IPS-18c (cell line): ENCODE measurements at regions not wholly inside any gene's neighbourhood (a gene's known extent, or its start where the extent isn't known, plus 50 kb on each side); places are given as distances from the start of the nearest gene placed in this dataset.

Experiments
- H3K4me3 ChIP-seq: 2 replicates; pipeline ENCODE4 v1.7.0; 2013; ENCODE audit warnings: low read depth, mild to moderate bottlenecking, low read length, moderate library complexity; ENCODE audit not compliant: insufficient read depth
- H3K9me3 ChIP-seq: one replicate; pipeline ENCODE4 v1.6.1; 2013; ENCODE audit warnings: mild to moderate bottlenecking, low read length, moderate library complexity; ENCODE audit not compliant: control insufficient read depth, insufficient read depth

- no peak overlapping the region for H3K4me3 ChIP-seq
- H3K9me3 ChIP-seq = no peaks in the 10 kb centered on the region
These were observed 464.0 kb upstream of the ZNF608 start for GRCh38 chr5:125210242-125210947.

GRCh38 chr5:125214080-125214479 is 467.6 kb upstream of the ZNF608 start:
- Histone ChIP-seq H3K9me3 (no peaks in the 10 kb centered on the region), H3K4me3 (no peak overlapping the region)

GRCh38 chr5:125215593-125215992 is 469.2 kb upstream of the ZNF608 start:
- Histone ChIP-seq H3K4me3 (no peak overlapping the region), H3K9me3 (no peaks in the 10 kb centered on the region)

DNA sequence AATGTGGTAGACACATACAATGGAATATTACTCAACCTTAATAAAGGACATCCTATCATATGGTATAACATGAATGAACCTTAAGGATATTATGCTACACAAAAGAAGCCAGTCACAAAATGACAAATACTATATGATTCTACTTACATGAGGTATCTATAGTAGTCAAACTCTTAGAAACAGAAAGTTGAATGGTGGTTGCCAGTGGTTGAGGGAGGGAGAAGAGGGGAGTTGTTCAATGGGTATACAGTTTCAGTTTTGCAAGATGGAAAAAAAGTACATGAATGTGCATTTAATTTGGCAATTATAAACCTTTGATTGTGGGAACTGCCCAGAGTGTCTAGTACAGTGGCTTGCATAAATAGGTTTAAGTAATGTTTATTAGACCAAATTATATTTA is 473.3 kb upstream of the ZNF608 start:
- H3K9me3 ChIP-seq = no peaks in the 10 kb centered on the region
- no peak overlapping the region for H3K4me3 ChIP-seq

- H3K9me3 ChIP-seq = no peaks in the 10 kb centered on the region
- no peak overlapping the region for H3K4me3 ChIP-seq
These were observed 473.8 kb upstream of the ZNF608 start for GRCh38 chr5:125220284-125220683.

- Histone ChIP-seq H3K4me3 (no peak overlapping the region), H3K9me3 (no peaks in the 10 kb centered on the region)
These were observed 476.3 kb upstream of the ZNF608 start for GRCh38 chr5:125222597-125223240.

DNA sequence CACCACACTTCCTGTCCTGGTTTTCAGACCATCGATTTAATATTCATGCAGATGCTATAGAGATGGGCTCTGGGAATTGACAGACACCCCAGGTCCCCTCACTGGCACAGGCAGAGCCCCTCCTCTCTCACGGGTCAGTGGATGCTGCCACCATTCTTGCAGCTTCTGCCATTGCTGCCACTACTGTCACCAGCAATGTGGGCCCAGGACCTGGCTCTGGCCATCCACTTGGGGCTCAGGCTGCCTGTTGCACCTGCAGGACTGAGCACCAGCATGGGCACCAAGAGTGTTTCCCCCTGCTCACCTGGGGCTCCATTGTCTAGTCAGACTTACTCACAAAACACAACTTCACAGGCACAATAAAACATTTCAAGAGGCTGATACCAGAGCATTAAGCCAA is 479.0 kb upstream of the ZNF608 start:
- no peaks in the 10 kb centered on the region for H3K9me3 ChIP-seq

DNA sequence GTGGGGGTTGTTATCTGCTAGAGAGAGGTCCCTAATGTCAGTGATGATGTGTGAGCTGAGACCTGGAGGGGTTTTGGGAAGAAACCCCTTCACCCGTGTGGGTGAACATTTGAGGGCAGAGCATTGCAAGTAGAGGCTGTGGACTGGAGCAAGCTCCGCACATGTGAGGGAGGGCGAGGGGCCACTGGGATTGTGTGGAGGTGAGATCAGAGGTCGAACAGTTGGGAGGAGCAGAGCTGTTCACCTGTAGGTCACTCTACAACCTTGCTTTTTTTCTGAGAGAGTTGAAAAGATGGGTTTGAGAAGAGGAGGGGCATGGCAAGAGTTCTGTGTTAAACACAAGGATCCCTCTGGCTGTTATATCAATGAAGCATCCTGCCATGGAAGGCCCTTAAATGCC is 480.4 kb upstream of the ZNF608 start:
- no peaks in the 10 kb centered on the region for H3K9me3 ChIP-seq
- H3K4me3 ChIP-seq = no peak overlapping the region; the same call in 1 of the 2 replicates

More for the DNA sequence above, 479.0 kb upstream of the ZNF608 start:
- H3K4me3 ChIP-seq = no peak overlapping the region

DNA sequence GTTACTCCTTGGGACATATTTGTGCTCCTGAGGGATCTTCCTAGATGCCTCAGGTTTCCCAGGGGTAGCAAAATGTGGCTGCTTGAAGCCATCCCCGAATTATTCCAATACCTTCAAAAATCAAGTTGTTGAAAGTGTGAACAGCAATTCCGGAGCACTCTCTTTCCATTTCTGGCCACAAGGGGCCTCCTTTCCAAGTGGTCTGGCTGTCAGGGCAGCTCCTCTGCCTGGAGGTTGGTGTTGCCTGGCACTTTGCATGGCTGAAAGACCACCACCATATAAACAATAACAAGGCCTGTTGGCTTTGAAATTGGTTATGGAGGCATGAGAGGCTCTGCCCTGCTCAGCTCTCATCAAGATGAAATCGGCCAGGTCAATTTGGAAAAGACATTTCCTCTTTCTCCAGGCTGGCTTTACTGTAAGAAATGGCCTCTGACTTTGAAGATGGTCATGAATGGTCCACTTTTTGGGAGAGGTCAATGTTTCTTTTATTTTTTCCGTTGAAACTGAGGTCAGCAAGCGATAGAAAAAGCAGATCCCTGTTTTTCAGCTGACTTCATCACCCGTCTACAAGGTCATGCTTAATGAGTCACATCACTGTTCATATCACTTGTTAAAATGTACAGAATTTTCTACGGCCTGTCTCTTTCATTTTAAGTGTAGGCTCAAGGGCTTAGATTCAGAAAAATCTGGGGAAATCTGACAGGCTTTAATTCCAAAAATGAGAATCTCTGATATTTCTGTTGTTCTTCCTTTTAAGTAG is 481.1 kb upstream of the ZNF608 start:
- no peak overlapping the region for H3K4me3 ChIP-seq
- no peaks in the 10 kb centered on the region for H3K9me3 ChIP-seq

DNA sequence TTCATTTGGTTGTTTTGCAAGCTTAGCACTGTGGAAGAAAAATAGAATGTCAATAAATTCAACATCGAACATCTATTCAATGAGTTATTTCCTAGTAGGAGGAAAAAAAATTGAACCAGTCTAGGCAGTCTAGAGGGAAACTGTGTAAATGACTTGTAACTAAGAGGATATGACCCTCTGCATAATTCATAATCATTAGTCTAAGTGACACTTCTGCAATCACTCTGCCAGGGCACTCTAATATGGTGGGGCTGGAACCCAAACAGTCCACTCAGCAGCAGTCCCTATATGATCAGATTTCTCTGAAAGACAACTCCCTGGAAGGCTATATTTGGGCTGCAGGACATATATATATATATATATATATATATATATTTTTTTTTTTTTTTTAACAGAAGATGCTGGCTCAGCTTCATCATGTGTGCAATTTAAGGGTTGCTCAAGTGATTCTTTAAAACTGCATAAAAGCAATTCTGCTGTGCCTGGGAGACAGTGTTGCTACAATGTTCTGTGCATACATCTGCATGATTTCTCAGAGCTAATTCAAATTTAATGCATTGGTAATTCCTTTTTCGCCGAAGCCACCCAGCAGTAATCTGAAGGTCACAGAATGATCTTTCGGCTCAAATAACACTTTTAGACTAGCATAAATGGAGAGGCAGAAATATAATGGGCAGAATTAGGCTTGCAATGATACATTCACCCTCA is 482.1 kb upstream of the ZNF608 start:
- H3K9me3 ChIP-seq = no peaks in the 10 kb centered on the region

DNA sequence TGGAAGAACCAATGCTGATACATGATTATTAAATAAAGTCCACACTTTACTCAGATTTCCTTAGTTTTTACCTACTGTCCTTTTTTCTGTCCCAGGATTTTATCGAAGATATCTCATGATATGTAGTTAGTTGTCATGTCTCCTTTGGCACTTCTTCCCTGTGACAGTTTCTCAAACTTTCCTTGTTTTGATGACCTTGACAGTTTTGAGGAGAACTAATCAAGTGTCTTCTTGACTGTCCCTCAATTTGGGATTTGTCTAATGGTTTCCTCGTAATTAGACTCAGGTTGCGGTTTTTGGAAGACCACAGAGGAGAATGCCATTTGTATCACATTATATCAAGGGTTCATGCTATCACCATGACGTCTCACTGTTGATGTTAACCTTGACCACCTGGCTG is 483.1 kb upstream of the ZNF608 start:
- H3K9me3 ChIP-seq = no peaks in the 10 kb centered on the region
- H3K4me3 ChIP-seq = no peak overlapping the region

More for the DNA sequence above, 482.1 kb upstream of the ZNF608 start:
- H3K4me3 ChIP-seq = no peak overlapping the region

GRCh38 chr5:125232779-125233230 is 486.4 kb upstream of the ZNF608 start:
- H3K4me3 ChIP-seq = no peak overlapping the region
- H3K9me3 ChIP-seq = no peaks in the 10 kb centered on the region

DNA sequence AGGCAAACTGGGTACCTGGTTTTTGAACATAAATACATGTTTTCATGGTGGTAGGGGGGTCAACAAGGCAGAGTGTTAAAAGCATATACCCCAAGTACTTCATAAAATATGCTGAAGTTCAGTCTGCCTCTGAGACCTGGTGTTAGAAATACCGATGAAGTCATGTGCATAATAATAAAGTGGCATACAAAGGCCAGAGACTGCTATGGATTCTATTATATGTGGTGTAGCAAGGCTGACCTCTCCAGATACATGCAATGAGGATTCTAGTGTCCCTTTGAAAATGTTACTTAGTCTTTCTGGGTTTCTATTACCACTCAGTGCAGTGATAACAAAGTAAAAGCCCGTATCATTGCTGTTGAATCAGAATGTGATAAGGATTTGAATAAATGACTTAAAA is 487.5 kb upstream of the ZNF608 start:
- Histone ChIP-seq H3K4me3 (no peak overlapping the region), H3K9me3 (no peaks in the 10 kb centered on the region)

DNA sequence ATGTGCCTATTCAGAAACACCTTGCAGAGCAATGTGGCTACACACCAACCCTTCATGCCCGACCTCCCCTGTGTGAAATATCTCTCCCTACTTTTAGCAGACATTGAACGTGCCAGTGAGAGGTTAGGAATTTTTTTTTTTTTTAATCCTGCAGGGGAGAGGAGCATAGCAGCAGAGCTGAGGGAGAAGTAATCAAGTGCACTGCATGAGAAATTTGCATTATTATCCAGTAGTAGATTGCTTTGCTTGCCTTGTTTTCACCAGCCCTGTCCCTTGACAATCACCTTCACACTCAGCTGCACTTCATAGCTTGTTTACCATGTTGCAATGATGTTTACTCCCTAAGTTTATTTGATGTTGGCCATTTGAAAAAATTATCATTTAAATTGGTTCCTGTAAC is 489.6 kb upstream of the ZNF608 start:
- Histone ChIP-seq H3K4me3 (no peak overlapping the region), H3K9me3 (no peaks in the 10 kb centered on the region)

DNA sequence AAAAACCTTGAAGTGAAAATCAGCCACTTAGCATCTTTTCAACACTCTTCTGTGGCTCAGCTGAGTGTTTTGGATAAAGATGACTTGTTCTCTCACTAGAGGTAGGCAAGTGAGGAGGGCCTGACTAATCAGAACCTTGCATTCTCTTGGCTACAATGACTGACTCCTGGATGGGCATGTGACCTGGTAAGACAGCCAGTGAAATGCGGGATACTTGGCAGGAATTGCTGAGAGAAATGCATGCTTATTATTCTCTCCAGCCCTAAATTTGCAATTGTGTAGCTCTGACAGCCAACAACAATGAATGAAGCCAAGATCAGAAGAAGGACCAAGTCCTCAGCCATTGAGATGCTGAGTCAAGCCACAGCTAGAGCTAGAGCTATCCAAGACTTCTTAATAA is 490.5 kb upstream of the ZNF608 start:
- no peak overlapping the region for H3K4me3 ChIP-seq
- H3K9me3 ChIP-seq = peaks cover 2% of the 10 kb centered on the region

DNA sequence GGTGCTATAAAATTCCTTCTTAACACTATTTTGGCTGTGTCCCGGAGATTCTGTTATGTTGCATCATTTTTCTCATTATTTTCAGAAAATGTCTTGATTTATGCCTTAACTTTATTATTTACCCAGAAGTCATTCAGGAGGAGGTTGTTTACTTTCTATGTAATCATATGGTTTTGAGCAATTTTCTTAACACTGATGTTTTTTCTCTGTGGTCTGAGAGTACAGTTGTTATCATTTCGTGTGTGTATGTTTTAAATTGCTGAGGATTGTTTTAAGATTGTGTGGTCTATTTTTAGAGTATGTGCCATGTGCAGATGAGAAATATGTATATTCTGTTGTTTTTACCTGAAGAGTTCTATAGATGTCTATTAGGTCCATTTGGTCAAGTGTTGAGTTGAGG is 498.1 kb upstream of the ZNF608 start:
- H3K4me3 ChIP-seq = no peak overlapping the region
- peaks cover 2% of the 10 kb centered on the region for H3K9me3 ChIP-seq

DNA sequence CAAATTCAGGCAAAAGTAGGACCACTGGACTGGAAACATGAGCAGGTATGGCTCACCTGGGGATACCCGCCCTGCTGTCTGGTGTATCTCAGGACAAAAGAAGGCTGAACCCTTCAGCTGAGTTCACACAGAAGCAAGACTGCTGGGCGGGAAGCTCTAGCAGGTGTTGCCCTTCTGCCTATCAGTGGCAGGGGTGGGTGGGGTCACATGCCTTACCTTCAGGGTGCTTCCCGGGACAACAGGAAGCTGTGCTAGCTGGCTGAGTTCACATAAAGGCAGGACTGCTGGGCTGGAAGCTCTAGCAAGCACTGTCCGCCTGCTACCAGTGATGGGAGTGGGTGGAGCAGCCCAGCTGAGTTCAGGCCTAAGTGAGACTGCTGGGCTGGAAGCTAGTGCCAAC is 498.8 kb upstream of the ZNF608 start:
- Histone ChIP-seq H3K4me3 (no peak overlapping the region), H3K9me3 (peaks cover 2% of the 10 kb centered on the region)
